ENCODE measurements at regions not wholly inside any gene's neighbourhood (a gene's known extent, or its start where the extent isn't known, plus 50 kb on each side); places are given as distances from the start of the nearest gene placed in this dataset.
"Not testable (repeated sequence)": the region's sequence is repeated elsewhere in the genome, so short reads cannot be mapped to it uniquely, and the experiment has no call there.

GRCh38 chr6:145092554-145092953 is 642.8 kb downstream of the EPM2A start:
- no peak for TF ChIP-seq CTCF (conservative IDR thresholded peaks at IDR 0.05; ENCODE audit: low read depth, low read length)
- no peak for DNase-seq (ENCODE audit: low read depth)
- H3K4me3 ChIP-seq (ENCODE audit: low read depth, low read length), result no peak overlapping the region

GRCh38 chr6:145093226-145093625 is 642.1 kb downstream of the EPM2A start:
- DNase-seq (ENCODE audit: low read depth), result no peak
- H3K4me3 ChIP-seq (ENCODE audit: low read depth, low read length), result no peak overlapping the region
- TF ChIP-seq CTCF (conservative IDR thresholded peaks at IDR 0.05; ENCODE audit: low read depth, low read length), result no peak

GRCh38 chr6:145096846-145097245 is 638.5 kb downstream of the EPM2A start:
- H3K4me3 ChIP-seq (ENCODE audit: low read depth, low read length), result no peak overlapping the region
- DNase-seq (ENCODE audit: low read depth), result no peak
- TF ChIP-seq CTCF (conservative IDR thresholded peaks at IDR 0.05; ENCODE audit: low read depth, low read length), result no peak

GRCh38 chr6:145098127-145098526 is 637.2 kb downstream of the EPM2A start:
- not testable (repeated sequence) for DNase-seq (ENCODE audit: low read depth); H3K4me3 ChIP-seq (ENCODE audit: low read depth, low read length)

- H3K4me3 ChIP-seq (ENCODE audit: low read depth, low read length), result no peak overlapping the region
- TF ChIP-seq CTCF (conservative IDR thresholded peaks at IDR 0.05; ENCODE audit: low read depth, low read length), result no peak
- DNase-seq (ENCODE audit: low read depth), result no peak
Measured at GRCh38 chr6:145099713-145100112, 635.6 kb downstream of the EPM2A start.

GRCh38 chr6:145110109-145110508 is 625.2 kb downstream of the EPM2A start:
- no peak overlapping the region for H3K4me3 ChIP-seq (ENCODE audit: low read depth, low read length)
- no peak for TF ChIP-seq CTCF (conservative IDR thresholded peaks at IDR 0.05; ENCODE audit: low read depth, low read length)
- no peak for DNase-seq (ENCODE audit: low read depth)

- not testable (repeated sequence) for DNase-seq (ENCODE audit: low read depth); H3K4me3 ChIP-seq (ENCODE audit: low read depth, low read length)
Measured at GRCh38 chr6:145111407-145111806, 623.9 kb downstream of the EPM2A start.

- no peak overlapping the region for H3K4me3 ChIP-seq (ENCODE audit: low read depth, low read length)
- peak; percentile 4 for DNase-seq (ENCODE audit: low read depth)
- no peak for TF ChIP-seq CTCF (conservative IDR thresholded peaks at IDR 0.05; ENCODE audit: low read depth, low read length)
Measured at GRCh38 chr6:145112711-145113148, 622.6 kb downstream of the EPM2A start.

All from choroid plexus epithelial cell (primary cell).